GM12878 (cell line): ENCODE measurements at regions not wholly inside any gene's neighbourhood (a gene's known extent, or its start where the extent isn't known, plus 50 kb on each side); places are given as distances from the start of the nearest gene placed in this dataset.
"Not testable (repeated sequence)": the region's sequence is repeated elsewhere in the genome, so short reads cannot be mapped to it uniquely, and the experiment has no call there.

Experiments used
- ATAC-seq: fragments of 200-7000 bp; cut with Tn5 transposase; 3 replicates; pipeline ENCODE4 v1.9.1; 2020; ENCODE audit warnings: mild to moderate bottlenecking, moderate library complexity
- BruUV-seq: library from RNA; stranded (reverse); fragments of 400-500 nt; replicated peaks from 2 replicates; lab custom pipeline; 2021; lab: Mats Ljungman, UMichigan
- CTCF ChIA-PET: fragments of 300-600 bp; sonication (Branson Sonifier 250); formaldehyde crosslinking; extraction: SDS; loops from one replicate; lab custom pipeline; 2021; ENCODE audit warnings: inconsistent platforms; lab: Yijun Ruan, JAX
- POLR2A ChIA-PET: fragments of 350-600 bp; formaldehyde crosslinking; extraction: SDS; loops from one replicate; lab custom pipeline; 2021; ENCODE audit warnings: inconsistent platforms; lab: Charles Lee
- RAD21 ChIA-PET: fragments of 300-600 bp; sonication (Branson Sonifier 250); formaldehyde crosslinking; loops from one replicate; lab custom pipeline; 2023; ENCODE audit warnings: antibody characterized with exemption; ENCODE audit not compliant: unreplicated experiment; lab: Charles Lee
- SMC1A ChIA-PET: fragments of 300-600 bp; sonication (Branson Sonifier 250); formaldehyde crosslinking; loops from one replicate; lab custom pipeline; 2023; ENCODE audit not compliant: unreplicated experiment, uncharacterized antibody; lab: Charles Lee
- DNase-seq: peaks from one replicate; pipeline ENCODE4 v3.0.0-alpha.2; 2011; ENCODE audit warnings: low read depth, low spot score
- FAIRE-seq: peaks from 3 replicates; lab custom pipeline; 2011; peaks lifted over from hg19 to GRCh38; lab: Jason Lieb, UNC
- H2AFZ ChIP-seq: 2 replicates; pipeline ENCODE4 v1.6.0; 2011; ENCODE audit warnings: low read depth, low read length, control low read depth; ENCODE audit not compliant: control insufficient read depth
- H3K27ac ChIP-seq: 2 replicates; pipeline ENCODE4 v1.5.1; 2011; ENCODE audit warnings: control low read depth; ENCODE audit not compliant: control insufficient read depth, insufficient read depth
- H3K27me3 ChIP-seq, 2 experiments: replicated peaks in 1 of 2; 2 replicates each; pipeline versions ENCODE4 v1.6.0 to v1.6.1; 2011; ENCODE audit warnings: low read length in 1 of 2; ENCODE audit not compliant: control insufficient read depth in 2 of 2, insufficient read depth in 2 of 2
- H3K36me3 ChIP-seq, 2 experiments: 2 replicates each; pipeline ENCODE4 v1.5.1; 2011; ENCODE audit warnings: low read length in 1 of 2; ENCODE audit not compliant: control insufficient read depth in 2 of 2, insufficient read depth in 2 of 2
- H3K4me1 ChIP-seq: 2 replicates; pipeline ENCODE4 v1.6.1; 2011; ENCODE audit warnings: mild to moderate bottlenecking, low read length, moderate library complexity, mixed read lengths; ENCODE audit not compliant: control insufficient read depth, insufficient read depth
- H3K4me2 ChIP-seq: 2 replicates; pipeline ENCODE4 v1.6.0; 2011; ENCODE audit warnings: control low read depth; ENCODE audit not compliant: control insufficient read depth, insufficient read depth
- H3K4me3 ChIP-seq: fragments of 200-600 bp; sonication (generic); 2 replicates; pipeline ENCODE4 v1.5.1; 2016
- H3K79me2 ChIP-seq: 2 replicates; pipeline ENCODE4 v1.6.0; 2011; ENCODE audit warnings: low read length; ENCODE audit not compliant: control insufficient read depth, insufficient read depth
- H3K9ac ChIP-seq: 2 replicates; pipeline ENCODE4 v1.8.0; 2011; ENCODE audit warnings: low read length, control low read depth, mixed read lengths; ENCODE audit not compliant: control insufficient read depth, insufficient read depth
- H3K9me3 ChIP-seq: replicated peaks from 3 replicates; pipeline ENCODE4 v1.5.1; 2011; ENCODE audit warnings: mild to moderate bottlenecking, low read length; ENCODE audit not compliant: control insufficient read depth, insufficient read depth
- H4K20me1 ChIP-seq: 2 replicates; pipeline ENCODE4 v1.6.0; 2011; ENCODE audit not compliant: control insufficient read depth, insufficient read depth
- WGBS: methylation state at CpG from one replicate; pipeline ENCODE4 v1.1.6; 2016; ENCODE audit warnings: low lambda C conversion rate; ENCODE audit not compliant: insufficient replicate concordance, insufficient coverage; ENCODE audit errors: missing lambda C conversion rate; 5-methylcytosine and 5-hydroxymethylcytosine counted together
- in situ Hi-C: fragments of 300-500 bp; cut with MboI; formaldehyde crosslinking; loops from 9 replicates; pipeline ENCODE4 v1.14.3; 2018; ENCODE audit warnings: mixed read lengths
- intact Hi-C: fragments of 100-400 bp; cut with micrococcal nuclease; formaldehyde crosslinking; loops from one replicate; pipeline ENCODE4 v1.14.2; 2022; ENCODE audit not compliant: unreplicated experiment

- H3K9me3 ChIP-seq, POLR2A ChIA-PET, H2AFZ ChIP-seq, H4K20me1 ChIP-seq, H3K27ac ChIP-seq, H3K4me1 ChIP-seq, H3K27me3 ChIP-seq, DNase-seq, H3K9ac ChIP-seq, FAIRE-seq, H3K36me3 ChIP-seq, H3K79me2 ChIP-seq, H3K4me2 ChIP-seq, SMC1A ChIA-PET, H3K4me3 ChIP-seq, intact Hi-C loops, in situ Hi-C loops, CTCF ChIA-PET, RAD21 ChIA-PET, ATAC-seq: not testable (repeated sequence)
- BruUV-seq, result TSS peak; percentile 86
- no CpG with 5 or more reads among the region's 1 CpG for WGBS
Measured at GRCh38 chr17:45554479-45554878, 64.0 kb upstream of the PLEKHM1 start.

- H3K27ac ChIP-seq, H3K4me2 ChIP-seq, FAIRE-seq, ATAC-seq, H2AFZ ChIP-seq, H3K4me3 ChIP-seq, H3K9me3 ChIP-seq, H3K79me2 ChIP-seq, H3K36me3 ChIP-seq, SMC1A ChIA-PET, BruUV-seq, H3K4me1 ChIP-seq, H3K9ac ChIP-seq, RAD21 ChIA-PET, intact Hi-C loops, DNase-seq, CTCF ChIA-PET, H4K20me1 ChIP-seq, POLR2A ChIA-PET, in situ Hi-C loops, H3K27me3 ChIP-seq: not testable (repeated sequence)
- no CpG with 5 or more reads among the region's 1 CpG for WGBS
Measured at GRCh38 chr17:45558821-45559220, 68.3 kb upstream of the PLEKHM1 start.

GRCh38 chr17:45562868-45563267 is 72.3 kb upstream of the PLEKHM1 start:
- POLR2A ChIA-PET, H3K4me2 ChIP-seq, H4K20me1 ChIP-seq, H3K9me3 ChIP-seq, H3K9ac ChIP-seq, CTCF ChIA-PET, intact Hi-C loops, H3K4me1 ChIP-seq, ATAC-seq, BruUV-seq, FAIRE-seq, H3K36me3 ChIP-seq, in situ Hi-C loops, H3K4me3 ChIP-seq, RAD21 ChIA-PET, H3K79me2 ChIP-seq, H3K27me3 ChIP-seq, H3K27ac ChIP-seq, DNase-seq, H2AFZ ChIP-seq, SMC1A ChIA-PET: not testable (repeated sequence)
- WGBS, result 100% methylated on average over 4 of the region's 4 CpGs

GRCh38 chr17:45563283-45563682 is 72.8 kb upstream of the PLEKHM1 start:
- H3K4me1 ChIP-seq, in situ Hi-C loops, SMC1A ChIA-PET, POLR2A ChIA-PET, H3K9ac ChIP-seq, RAD21 ChIA-PET, H3K9me3 ChIP-seq, ATAC-seq, H3K27me3 ChIP-seq, H3K4me3 ChIP-seq, DNase-seq, BruUV-seq, FAIRE-seq, H3K4me2 ChIP-seq, H3K79me2 ChIP-seq, H2AFZ ChIP-seq, H3K27ac ChIP-seq, H3K36me3 ChIP-seq, intact Hi-C loops, CTCF ChIA-PET, H4K20me1 ChIP-seq: not testable (repeated sequence)
- WGBS, result 84% methylated on average over 3 of the region's 3 CpGs
